CD14-positive monocyte (primary cell): ENCODE measurements at regions not wholly inside any gene's neighbourhood (a gene's known extent, or its start where the extent isn't known, plus 50 kb on each side); places are given as distances from the start of the nearest gene placed in this dataset.

ENCODE experiments used
- DNase-seq, 3 donors: peaks; one replicate each; pipeline ENCODE4 v3.0.0-alpha.2; 2011 to 2022
- H2AFZ ChIP-seq: 2 replicates; pipeline ENCODE4 v1.6.0; 2012; ENCODE audit warnings: mild to moderate bottlenecking, low read depth, low read length, inconsistent platforms; ENCODE audit not compliant: insufficient read depth, poor library complexity, severe bottlenecking
- H3K27ac ChIP-seq, 2 donors: 1 replicate in 1 of 2; 2 replicates in 1 of 2; pipeline ENCODE4 v1.5.1; 2012 to 2013; ENCODE audit warnings: low read length in 2 of 2, control low read depth in 1 of 2, inconsistent platforms in 1 of 2, low read depth in 1 of 2, mild to moderate bottlenecking in 1 of 2
- H3K27me3 ChIP-seq, 2 donors: one replicate each; pipeline versions ENCODE4 v1.6.0 to v1.6.1; 2011 to 2013; ENCODE audit warnings: low read length in 2 of 2; ENCODE audit not compliant: control insufficient read depth in 2 of 2, insufficient read depth in 2 of 2
- H3K36me3 ChIP-seq, 2 donors: replicated peaks in 1 of 2; 1 replicate in 1 of 2; 2 replicates in 1 of 2; pipeline versions ENCODE4 v1.5.1 to v1.6.1; 2012 to 2013; ENCODE audit warnings: low read length in 2 of 2, control low read depth in 1 of 2, inconsistent platforms in 1 of 2, mild to moderate bottlenecking in 1 of 2; ENCODE audit not compliant: insufficient read depth in 2 of 2, control insufficient read depth in 1 of 2
- H3K4me1 ChIP-seq, 2 donors: 1 replicate in 1 of 2; 2 replicates in 1 of 2; pipeline versions ENCODE4 v1.5.1 to v1.6.1; 2012 to 2013; ENCODE audit warnings: low read length in 2 of 2, control low read depth in 1 of 2, inconsistent platforms in 1 of 2, mild to moderate bottlenecking in 1 of 2, moderate library complexity in 1 of 2; ENCODE audit not compliant: insufficient read depth in 2 of 2, control insufficient read depth in 1 of 2
- H3K4me2 ChIP-seq: replicated peaks from 2 replicates; pipeline ENCODE3; 2012; ENCODE audit warnings: low read length, moderate library complexity, mild to moderate bottlenecking; ENCODE audit not compliant: poor library complexity, severe bottlenecking; ENCODE audit errors: extremely low read depth
- H3K4me3 ChIP-seq, 3 experiments: fragments of 200-600 bp in 1 of 3; sonication (generic) in 1 of 3; replicated peaks in 1 of 3; 1 replicate in 2 of 3; 2 replicates in 1 of 3; pipeline ENCODE4 v1.5.1; 2011 to 2013; ENCODE audit warnings: low read length in 3 of 3, mild to moderate bottlenecking in 3 of 3, control low read depth in 2 of 3, low read depth in 2 of 3, inconsistent platforms in 1 of 3, moderate library complexity in 1 of 3
- H3K79me2 ChIP-seq: 2 replicates; pipeline ENCODE4 v1.6.0; 2012; ENCODE audit warnings: mild to moderate bottlenecking, control low read depth, inconsistent platforms, low read length, moderate library complexity; ENCODE audit not compliant: insufficient read depth
- H3K9ac ChIP-seq: 2 replicates; pipeline ENCODE4 v1.6.0; 2017; ENCODE audit warnings: low read length, mild to moderate bottlenecking; ENCODE audit not compliant: insufficient read depth, poor library complexity, severe bottlenecking
- H3K9me3 ChIP-seq, 2 donors: replicated peaks in 1 of 2; 1 replicate in 1 of 2; 2 replicates in 1 of 2; pipeline versions ENCODE4 v1.5.1 to v1.6.1; 2012 to 2013; ENCODE audit warnings: low read length in 2 of 2, control low read depth in 1 of 2; ENCODE audit not compliant: control insufficient read depth in 1 of 2, insufficient read depth in 1 of 2
- H4K20me1 ChIP-seq: 2 replicates; pipeline ENCODE4 v1.6.0; 2012; ENCODE audit warnings: mild to moderate bottlenecking, low read length, control low read depth, moderate library complexity; ENCODE audit not compliant: insufficient read depth
- H3K27ac Mint-ChIP-seq, 7 donors: one replicate each; pipeline ENCODE4 v1.8.0; 2020; ENCODE audit warnings: mild to moderate bottlenecking in 7 of 7, mixed read lengths in 7 of 7, moderate library complexity in 6 of 7, inconsistent platforms in 2 of 7
- H3K27me3 Mint-ChIP-seq, 3 donors: one replicate each; pipeline ENCODE4 v1.8.0; 2021 to 2022; ENCODE audit warnings: low read depth in 3 of 3, mild to moderate bottlenecking in 3 of 3, mixed read lengths in 3 of 3, moderate library complexity in 3 of 3, inconsistent platforms in 1 of 3
- H3K36me3 Mint-ChIP-seq, 2 donors: one replicate each; pipeline ENCODE4 v1.8.0; 2020; ENCODE audit warnings: mixed read lengths in 2 of 2, inconsistent platforms in 1 of 2, mild to moderate bottlenecking in 1 of 2
- H3K4me1 Mint-ChIP-seq: one replicate; pipeline ENCODE4 v1.8.0; 2020; ENCODE audit warnings: mild to moderate bottlenecking, mixed read lengths
- H3K4me3 Mint-ChIP-seq, 2 donors: one replicate each; pipeline ENCODE4 v1.8.0; 2020; ENCODE audit warnings: mild to moderate bottlenecking in 2 of 2, mixed read lengths in 2 of 2, moderate library complexity in 1 of 2
- H3K9me3 Mint-ChIP-seq, 7 donors: one replicate each; pipeline ENCODE4 v1.8.0; 2020 to 2022; ENCODE audit warnings: mixed read lengths in 7 of 7, mild to moderate bottlenecking in 6 of 7, moderate library complexity in 6 of 7, inconsistent platforms in 2 of 7
- WGBS: methylation state at CpG from one replicate; pipeline ENCODE4 v1.1.5; 2013; ENCODE audit warnings: missing lambda C conversion rate; ENCODE audit not compliant: insufficient coverage; 5-methylcytosine and 5-hydroxymethylcytosine counted together
- intact Hi-C, 2 donors: fragments of 100-400 bp; cut with micrococcal nuclease; formaldehyde crosslinking; loops; one replicate each; pipeline versions ENCODE4 v1.15.0 to v1.15.1; 2023
- TF ChIP-seq, protein P1 (sequence below): fragments of 200-600 bp; IDR thresholded peaks from one replicate; pipeline ENCODE4 v1.8.0; 2022; ENCODE audit warnings: antibody characterized with exemption, mild to moderate bottlenecking

DNA sequence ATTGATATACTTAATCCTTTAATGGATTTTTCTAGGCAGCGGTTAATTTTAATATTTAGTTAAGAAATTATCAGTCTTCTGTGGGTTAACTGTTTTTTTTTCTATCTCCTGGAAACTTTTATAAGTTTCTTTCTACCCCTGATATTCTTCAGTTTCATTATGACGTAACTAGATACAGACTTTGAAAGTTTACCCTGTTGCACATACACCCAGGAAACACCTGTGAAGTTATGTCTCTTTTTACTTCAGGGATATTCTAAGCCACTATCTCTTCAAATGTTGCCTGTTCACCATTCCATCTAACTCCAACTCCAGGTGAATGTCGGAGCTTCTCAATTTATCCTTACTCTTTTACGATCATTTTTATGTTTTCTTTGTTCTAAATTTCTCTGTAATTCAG is 329.0 kb downstream of the ICE1 start:
- DNase-seq, result no peak
- Histone ChIP-seq H3K4me3 (no peak overlapping the region), H3K4me2 (no peak overlapping the region), H3K9me3 (no peaks in the 10 kb centered on the region), H3K9ac (no peak overlapping the region), H3K27me3 (no peaks in the 10 kb centered on the region), H3K4me1 (no peaks in the 10 kb centered on the region), H3K27ac (no peak overlapping the region), H4K20me1 (no peaks in the 10 kb centered on the region), H3K79me2 (no peaks in the 10 kb centered on the region), H2AFZ (no peak overlapping the region), H3K36me3 (no peaks in the 10 kb centered on the region)
- Mint-ChIP-seq H3K36me3 (no peaks in the 10 kb centered on the region), H3K27ac (no peak overlapping the region), H3K4me1 (no peaks in the 10 kb centered on the region), H3K4me3 (no peak overlapping the region), H3K27me3 (no peaks in the 10 kb centered on the region), H3K9me3 (peaks cover 0 to 6% (median 0%) of the 10 kb centered on the region in 7 donors)
- intact Hi-C loops, result no loop called here
- TF ChIP-seq, protein P1, sequence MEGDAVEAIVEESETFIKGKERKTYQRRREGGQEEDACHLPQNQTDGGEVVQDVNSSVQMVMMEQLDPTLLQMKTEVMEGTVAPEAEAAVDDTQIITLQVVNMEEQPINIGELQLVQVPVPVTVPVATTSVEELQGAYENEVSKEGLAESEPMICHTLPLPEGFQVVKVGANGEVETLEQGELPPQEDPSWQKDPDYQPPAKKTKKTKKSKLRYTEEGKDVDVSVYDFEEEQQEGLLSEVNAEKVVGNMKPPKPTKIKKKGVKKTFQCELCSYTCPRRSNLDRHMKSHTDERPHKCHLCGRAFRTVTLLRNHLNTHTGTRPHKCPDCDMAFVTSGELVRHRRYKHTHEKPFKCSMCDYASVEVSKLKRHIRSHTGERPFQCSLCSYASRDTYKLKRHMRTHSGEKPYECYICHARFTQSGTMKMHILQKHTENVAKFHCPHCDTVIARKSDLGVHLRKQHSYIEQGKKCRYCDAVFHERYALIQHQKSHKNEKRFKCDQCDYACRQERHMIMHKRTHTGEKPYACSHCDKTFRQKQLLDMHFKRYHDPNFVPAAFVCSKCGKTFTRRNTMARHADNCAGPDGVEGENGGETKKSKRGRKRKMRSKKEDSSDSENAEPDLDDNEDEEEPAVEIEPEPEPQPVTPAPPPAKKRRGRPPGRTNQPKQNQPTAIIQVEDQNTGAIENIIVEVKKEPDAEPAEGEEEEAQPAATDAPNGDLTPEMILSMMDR, result no peak
- WGBS, result 100% methylated on average over 1 of the region's 4 CpGs

DNA sequence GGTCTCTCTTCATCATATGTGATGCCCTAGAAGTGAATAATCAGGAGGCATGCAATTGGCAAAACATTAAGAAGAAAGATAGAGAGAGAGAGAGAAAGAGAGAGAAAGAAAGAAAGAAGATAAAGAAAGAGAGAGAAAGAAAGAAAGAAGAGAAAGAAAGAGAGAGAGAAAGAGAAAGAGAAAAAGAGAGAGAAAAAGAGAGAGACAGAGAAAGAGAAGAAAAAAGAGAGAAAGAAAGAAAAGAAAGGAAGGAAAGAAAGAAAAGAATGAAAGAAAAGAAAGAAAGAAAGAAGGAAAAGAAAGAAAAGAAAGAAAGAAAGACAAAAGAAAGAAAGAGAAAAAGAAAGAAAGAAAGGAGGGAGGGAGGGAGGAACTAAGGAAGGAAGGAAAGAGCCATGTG is 318.9 kb downstream of the ICE1 start:
- TF ChIP-seq, protein P1, result no peak
- Histone ChIP-seq H3K79me2 (no peaks in the 10 kb centered on the region), H2AFZ (no peak overlapping the region), H3K9me3 (peaks cover 10 to 21% of the 10 kb centered on the region in 2 donors), H3K9ac (no peak overlapping the region), H3K27me3 (no peaks in the 10 kb centered on the region), H3K4me3 (no peak overlapping the region), H4K20me1 (no peaks in the 10 kb centered on the region), H3K4me1 (no peaks in the 10 kb centered on the region), H3K27ac (no peak overlapping the region), H3K4me2 (no peak overlapping the region), H3K36me3 (no peaks in the 10 kb centered on the region)
- H3K27ac Mint-ChIP-seq, result no peak overlapping the region
- no peaks in the 10 kb centered on the region for H3K27me3 Mint-ChIP-seq
- no peaks in the 10 kb centered on the region for H3K4me1 Mint-ChIP-seq
- peaks cover 4 to 19% (median 14%) of the 10 kb centered on the region in 7 donors for H3K9me3 Mint-ChIP-seq
- H3K4me3 Mint-ChIP-seq, result no peak overlapping the region
- intact Hi-C loops, result no loop called here
- no peak for DNase-seq
- H3K36me3 Mint-ChIP-seq, result no peaks in the 10 kb centered on the region
